ENCODE measurements at regions not wholly inside any gene's neighbourhood (a gene's known extent, or its start where the extent isn't known, plus 50 kb on each side); places are given as distances from the start of the nearest gene placed in this dataset.

GRCh38 chr11:92329646-92330045 lies 105.0 kb downstream of the FAT3 start (continued):
- TF ChIP-seq KDM5B (IDR thresholded peaks at IDR 0.05; ENCODE audit: insufficient replicate concordance, low read depth, low read length) (no peak), ZKSCAN8 (CRISPR knock-in tag; IDR thresholded peaks at IDR 0.05) (no peak), ZBTB1 (CRISPR knock-in tag; IDR thresholded peaks at IDR 0.05; ENCODE audit: borderline replicate concordance, low read depth) (no peak), NCOR1 (IDR thresholded peaks at IDR 0.05) (no peak), KLF10 (CRISPR knock-in tag; IDR thresholded peaks at IDR 0.05) (no peak), ZNF277 (CRISPR knock-in tag; IDR thresholded peaks at IDR 0.05; ENCODE audit: borderline replicate concordance) (no peak)

GRCh38 chr11:92330114-92330513 lies 105.5 kb downstream of the FAT3 start:
- H3K27ac ChIP-seq (ENCODE audit: extremely low read depth, low read depth, low read length) = no peak overlapping the region
- H3K36me3 ChIP-seq (ENCODE audit: control insufficient read depth, insufficient read depth, low read length) = no peaks in the 10 kb centered on the region
- H3K4me2 ChIP-seq (ENCODE audit: insufficient read depth, low read length) = no peak overlapping the region
- H3K4me1 ChIP-seq (replicated peaks in 1 of 2; ENCODE audit: control insufficient read depth in 2 of 2, insufficient read depth in 2 of 2, low read length in 2 of 2) = no peaks in the 10 kb centered on the region
- H3K27me3 ChIP-seq (ENCODE audit: control insufficient read depth in 2 of 2, insufficient read depth in 2 of 2, low read length in 2 of 2) = no peaks in the 10 kb centered on the region
- FAIRE-seq = no peak
- TF ChIP-seq CBX1 (IDR thresholded peaks at IDR 0.05; ENCODE audit: low read depth) (no peak), RFX1 (IDR thresholded peaks at IDR 0.05) (no peak), SP1 (CRISPR knock-in tag; IDR thresholded peaks at IDR 0.05) (no peak), SNIP1 (IDR thresholded peaks at IDR 0.05; ENCODE audit: low read depth) (no peak), TFAP4 (CRISPR knock-in tag; IDR thresholded peaks at IDR 0.05; ENCODE audit: borderline replicate concordance) (no peak)
- in situ Hi-C loops (cut with MboI) = no loop called here
- no peak overlapping the region for H2AFZ ChIP-seq (ENCODE audit: low read depth, low read length)
- H4K20me1 ChIP-seq (replicated peaks; ENCODE audit: control insufficient read depth, insufficient read depth, low read length) = no peaks in the 10 kb centered on the region
- no peaks in the 10 kb centered on the region for H3K9me1 ChIP-seq (ENCODE audit: control insufficient read depth, insufficient read depth, low read length)
- ChIA-PET POLR2A (no interaction called here), CTCF (ENCODE audit: low intra/inter-chr PET ratio) (no interaction called here)
- H3K4me3 ChIP-seq = no peak overlapping the region
- H3K9ac ChIP-seq (ENCODE audit: insufficient read depth in 1 of 2, low read depth in 2 of 2, low read length in 2 of 2) = no peak overlapping the region
- H3K79me2 ChIP-seq (ENCODE audit: control insufficient read depth, insufficient read depth, low read length) = no peaks in the 10 kb centered on the region
- ATAC-seq = no peak
- intact Hi-C loops (cut with micrococcal nuclease) = no loop called here
- DNase-seq (ENCODE audit: extremely low read depth in 1 of 4, low spot score in 3 of 4) = no peak
- H3K9me3 ChIP-seq (replicated peaks; ENCODE audit: control insufficient read depth, insufficient read depth, low read depth, low read length) = no peaks in the 10 kb centered on the region
- no TSS peak for BruUV-seq (replicated peaks)
- 0% methylated on average over 2 of the region's 2 CpGs for WGBS (ENCODE audit: insufficient coverage, low coverage, missing lambda C conversion rate)

Data from K562 (cell line).